ENCODE measurements at regions not wholly inside any gene's neighbourhood (a gene's known extent, or its start where the extent isn't known, plus 50 kb on each side); places are given as distances from the start of the nearest gene placed in this dataset.

- Histone ChIP-seq H3K36me3 (ENCODE audit: control insufficient read depth in 4 of 4, insufficient read depth in 3 of 4, low read depth in 1 of 4, low read length in 3 of 4) (no peaks in the 10 kb centered on the region), H3K9ac (ENCODE audit: low read depth in 1 of 2, low read length in 2 of 2) (no peak overlapping the region)
- 88% methylated on average over 5 of the region's 5 CpGs for WGBS
These were observed 156.1 kb upstream of the NCK2 start for GRCh38 chr2:105588581-105588980.

More at GRCh38 chr2:105588581-105588980, 156.1 kb upstream of the NCK2 start:
- no peak for DNase-seq (ENCODE audit: low spot score)
- Histone ChIP-seq H3K4me1 (ENCODE audit: control insufficient read depth in 4 of 4, insufficient read depth in 4 of 4, low read length in 3 of 4) (no peaks in the 10 kb centered on the region), H3K27me3 (ENCODE audit: control insufficient read depth in 4 of 4, insufficient read depth in 4 of 4, low read length in 3 of 4) (no peaks in the 10 kb centered on the region), H3K9me3 (ENCODE audit: control insufficient read depth in 4 of 4, low read length in 3 of 4) (peaks cover 0 to 18% (median under 1%) of the 10 kb centered on the region in 4 donors), H3K4me3 (ENCODE audit: low read depth in 1 of 3, low read length in 3 of 3) (no peak overlapping the region), H3K27ac (ENCODE audit: low read depth in 1 of 2, low read length in 2 of 2) (no peak overlapping the region)
- TF ChIP-seq JUND (IDR thresholded peaks at IDR 0.05): no peak
- TF ChIP-seq YY1 (IDR thresholded peaks at IDR 0.05): no peak
- TF ChIP-seq REST (IDR thresholded peaks at IDR 0.05): no peak
- no peak for TF ChIP-seq CTCF (IDR thresholded peaks at IDR 0.05; ENCODE audit: low read depth, low read length, missing input control)
- TF ChIP-seq NR2F2 (IDR thresholded peaks at IDR 0.05): no peak
- TF ChIP-seq RXRA (IDR thresholded peaks at IDR 0.05): no peak
- TF ChIP-seq MAX (IDR thresholded peaks at IDR 0.05): no peak
- no peak for TF ChIP-seq ZBTB33 (IDR thresholded peaks at IDR 0.05)

All from liver (tissue), 8 donors.